GM12864 (cell line): ENCODE measurements at regions not wholly inside any gene's neighbourhood (a gene's known extent, or its start where the extent isn't known, plus 50 kb on each side); places are given as distances from the start of the nearest gene placed in this dataset.

Source experiments
- DNase-seq: peaks from one replicate; pipeline ENCODE4 v3.0.0-alpha.2; 2011; ENCODE audit warnings: low read depth
- H3K4me3 ChIP-seq: 2 replicates; pipeline ENCODE4 v1.5.1; 2011; ENCODE audit warnings: mild to moderate bottlenecking, low read depth, low read length, control low read depth
- CTCF ChIP-seq: IDR thresholded peaks from 2 replicates; pipeline ENCODE4 v1.5.1; 2011; ENCODE audit warnings: low read depth, mild to moderate bottlenecking, moderate library complexity, low read length, control low read depth, inconsistent platforms; ENCODE audit errors: missing control alignments

GRCh38 chr10:85544956-85545355 lies 821.6 kb downstream of the GRID1 start:
- H3K4me3 ChIP-seq = no peak overlapping the region
- no peak for DNase-seq

DNA sequence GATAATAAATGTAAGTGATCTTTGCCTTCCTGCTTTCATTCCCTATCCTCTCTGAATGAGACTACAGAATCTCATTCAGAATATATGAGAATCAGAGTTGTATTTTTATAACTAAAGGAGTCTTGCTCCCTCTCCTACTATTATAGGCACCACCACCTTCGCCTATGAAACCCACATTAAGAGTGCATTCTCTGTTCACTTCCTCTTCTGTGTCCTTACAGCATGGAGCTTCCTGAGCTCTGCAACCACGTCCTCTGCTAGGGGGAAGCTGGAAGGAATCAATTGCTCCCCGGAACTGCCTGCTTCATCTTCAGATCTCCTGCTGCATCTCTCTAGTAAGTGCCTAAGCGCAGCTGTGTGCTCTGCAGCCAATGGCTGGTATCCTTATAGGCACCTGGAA lies 820.7 kb downstream of the GRID1 start:
- no peak for DNase-seq

More at GRCh38 chr10:85544956-85545355, 821.6 kb downstream of the GRID1 start:
- no peak for TF ChIP-seq CTCF

GRCh38 chr10:85547460-85548023 lies 819.1 kb downstream of the GRID1 start:
- no peak for TF ChIP-seq CTCF
- DNase-seq = no peak
- no peak overlapping the region for H3K4me3 ChIP-seq

More for the DNA sequence above, 820.7 kb downstream of the GRID1 start:
- TF ChIP-seq CTCF = no peak
- H3K4me3 ChIP-seq = no peak overlapping the region

DNA sequence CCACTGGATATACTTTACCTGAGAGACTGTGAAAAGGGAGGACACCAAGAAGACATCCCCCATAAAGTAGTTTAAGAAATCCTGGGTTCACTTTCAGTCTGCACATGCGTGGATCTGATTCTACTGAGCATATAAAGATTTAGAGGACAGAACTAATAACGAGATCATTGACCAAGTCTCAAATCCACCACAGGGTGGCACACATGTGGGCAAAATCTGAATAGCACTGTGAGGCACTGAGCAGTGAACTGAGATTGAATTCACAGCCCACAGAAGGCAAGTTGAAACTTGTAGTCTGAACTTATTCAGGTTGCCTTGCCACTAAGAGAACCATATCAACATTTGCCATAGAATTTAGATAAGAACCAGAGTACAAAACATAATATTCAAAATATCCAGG lies 818.6 kb downstream of the GRID1 start:
- no peak overlapping the region for H3K4me3 ChIP-seq
- TF ChIP-seq CTCF = peak; percentile 48
- peak; percentile 29 for DNase-seq
